Panc1 (cell line): ENCODE measurements at regions not wholly inside any gene's neighbourhood (a gene's known extent, or its start where the extent isn't known, plus 50 kb on each side); places are given as distances from the start of the nearest gene placed in this dataset.

Source experiments
- ATAC-seq: fragments of 200-7000 bp; cut with Tn5 transposase; 2 replicates; pipeline ENCODE4 v1.9.1; 2020; ENCODE audit warnings: mild to moderate bottlenecking, moderate library complexity
- BruUV-seq: library from RNA; stranded (reverse); fragments of 400-500 nt; replicated peaks from 2 replicates; lab custom pipeline; 2021; lab: Mats Ljungman, UMichigan
- CTCF ChIA-PET: fragments of 300-600 bp; sonication (Branson Sonifier 250); formaldehyde crosslinking; loops from one replicate; lab custom pipeline; 2022; ENCODE audit warnings: antibody characterized with exemption; lab: Charles Lee
- POLR2A ChIA-PET: fragments of 300-600 bp; sonication (Branson Sonifier 250); formaldehyde crosslinking; loops from one replicate; lab custom pipeline; 2022; ENCODE audit warnings: antibody characterized with exemption; lab: Charles Lee
- DNase-seq: peaks from one replicate; pipeline ENCODE4 v3.0.0-alpha.2; 2010; ENCODE audit warnings: low read depth, low spot score
- H3K27ac ChIP-seq: 2 replicates; pipeline ENCODE4 v1.5.1; 2011; ENCODE audit warnings: mild to moderate bottlenecking, low read length, inconsistent platforms
- H3K27me3 ChIP-seq: fragments of 200-500 bp; sonication (Bioruptor generic); 2 replicates; pipeline ENCODE4 v1.6.0; 2014; ENCODE audit warnings: low read length, inconsistent platforms; ENCODE audit not compliant: control insufficient read depth, insufficient read depth
- H3K36me3 ChIP-seq: fragments of 200-500 bp; sonication (Bioruptor generic); 2 replicates; pipeline ENCODE4 v1.5.1; 2014; ENCODE audit warnings: inconsistent platforms, mild to moderate bottlenecking, low read length, moderate library complexity; ENCODE audit not compliant: control insufficient read depth, insufficient read depth
- H3K4me1 ChIP-seq: 2 replicates; pipeline ENCODE4 v1.5.1; 2011; ENCODE audit warnings: inconsistent platforms, mild to moderate bottlenecking, low read length, moderate library complexity; ENCODE audit not compliant: control insufficient read depth, insufficient read depth
- H3K4me3 ChIP-seq, 2 experiments: 2 replicates each; pipeline ENCODE4 v1.5.1; 2011 to 2012; ENCODE audit warnings: low read depth in 2 of 2, low read length in 2 of 2, mild to moderate bottlenecking in 2 of 2, inconsistent platforms in 1 of 2, moderate library complexity in 1 of 2
- H3K9me3 ChIP-seq: fragments of 200-500 bp; sonication (Bioruptor generic); 2 replicates; pipeline ENCODE4 v1.5.1; 2014; ENCODE audit warnings: low read depth, mild to moderate bottlenecking, inconsistent platforms, low read length, moderate library complexity; ENCODE audit not compliant: control insufficient read depth, insufficient read depth
- POLR2AphosphoS5 ChIP-seq: IDR thresholded peaks from 2 replicates; pipeline ENCODE4 v1.6.1; 2012; ENCODE audit warnings: mild to moderate bottlenecking, low read depth, low read length, moderate library complexity
- SIN3A ChIP-seq: IDR thresholded peaks from 2 replicates; pipeline ENCODE4 v1.6.1; 2012; ENCODE audit warnings: low read depth, mild to moderate bottlenecking, low read length, moderate library complexity, borderline replicate concordance; ENCODE audit not compliant: insufficient read depth
- TCF7L2 ChIP-seq: IDR thresholded peaks from 2 replicates; pipeline ENCODE4 v1.6.1; 2011; ENCODE audit warnings: mild to moderate bottlenecking, low read depth, low read length, inconsistent platforms
- in situ Hi-C: cut with HindIII; loops from 2 replicates; pipeline ENCODE4 v1.10.0; 2016; ENCODE audit warnings: low sequenced_read_pairs, low pct_unique_long_range_greater_than_20kb
- intact Hi-C: fragments of 100-400 bp; cut with micrococcal nuclease; formaldehyde crosslinking; loops from one replicate; pipeline ENCODE4 v1.10.0; 2022; ENCODE audit not compliant: unreplicated experiment
- TF ChIP-seq, protein P1 (sequence below), 2 experiments: IDR thresholded peaks; 2 replicates each; pipeline ENCODE4 v1.6.1; 2011 to 2012; ENCODE audit warnings: low read depth in 2 of 2, control low read depth in 1 of 2, low read length in 1 of 2, mild to moderate bottlenecking in 1 of 2, moderate library complexity in 1 of 2; ENCODE audit not compliant: insufficient read depth in 1 of 2

DNA sequence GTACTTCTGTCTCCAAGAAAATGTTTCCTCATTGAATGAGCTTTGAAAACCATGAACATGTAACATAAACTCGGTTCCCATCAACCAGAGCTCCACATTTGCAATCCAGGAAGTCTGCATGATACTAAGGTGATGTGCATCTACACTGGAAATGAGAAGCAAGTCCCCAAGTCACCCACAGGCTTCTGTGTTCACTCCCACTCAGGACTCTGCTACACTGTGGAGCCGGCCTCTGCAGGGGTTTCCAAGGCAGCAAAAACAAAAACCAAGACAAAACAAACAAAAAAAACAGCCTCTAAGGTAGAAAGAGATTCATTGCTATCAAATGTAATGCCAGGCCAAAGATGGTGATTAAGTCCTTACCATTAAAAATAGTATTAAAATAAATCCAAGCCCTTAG is 593.7 kb downstream of the IRX1 start:
- DNase-seq (no peak), ATAC-seq (no peak)
- ChIA-PET POLR2A (no interaction called here), CTCF (no interaction called here)
- in situ Hi-C loops (no loop called here), intact Hi-C loops (no loop called here)
- H3K4me3 ChIP-seq = no peak overlapping the region
- no peak overlapping the region for H3K27ac ChIP-seq
- no peaks in the 10 kb centered on the region for H3K9me3 ChIP-seq
- H3K4me1 ChIP-seq = no peaks in the 10 kb centered on the region
- no peaks in the 10 kb centered on the region for H3K27me3 ChIP-seq
- H3K36me3 ChIP-seq = no peaks in the 10 kb centered on the region
- TF ChIP-seq POLR2AphosphoS5 (no peak), SIN3A (no peak), TCF7L2 (no peak)
- TF ChIP-seq, protein P1, sequence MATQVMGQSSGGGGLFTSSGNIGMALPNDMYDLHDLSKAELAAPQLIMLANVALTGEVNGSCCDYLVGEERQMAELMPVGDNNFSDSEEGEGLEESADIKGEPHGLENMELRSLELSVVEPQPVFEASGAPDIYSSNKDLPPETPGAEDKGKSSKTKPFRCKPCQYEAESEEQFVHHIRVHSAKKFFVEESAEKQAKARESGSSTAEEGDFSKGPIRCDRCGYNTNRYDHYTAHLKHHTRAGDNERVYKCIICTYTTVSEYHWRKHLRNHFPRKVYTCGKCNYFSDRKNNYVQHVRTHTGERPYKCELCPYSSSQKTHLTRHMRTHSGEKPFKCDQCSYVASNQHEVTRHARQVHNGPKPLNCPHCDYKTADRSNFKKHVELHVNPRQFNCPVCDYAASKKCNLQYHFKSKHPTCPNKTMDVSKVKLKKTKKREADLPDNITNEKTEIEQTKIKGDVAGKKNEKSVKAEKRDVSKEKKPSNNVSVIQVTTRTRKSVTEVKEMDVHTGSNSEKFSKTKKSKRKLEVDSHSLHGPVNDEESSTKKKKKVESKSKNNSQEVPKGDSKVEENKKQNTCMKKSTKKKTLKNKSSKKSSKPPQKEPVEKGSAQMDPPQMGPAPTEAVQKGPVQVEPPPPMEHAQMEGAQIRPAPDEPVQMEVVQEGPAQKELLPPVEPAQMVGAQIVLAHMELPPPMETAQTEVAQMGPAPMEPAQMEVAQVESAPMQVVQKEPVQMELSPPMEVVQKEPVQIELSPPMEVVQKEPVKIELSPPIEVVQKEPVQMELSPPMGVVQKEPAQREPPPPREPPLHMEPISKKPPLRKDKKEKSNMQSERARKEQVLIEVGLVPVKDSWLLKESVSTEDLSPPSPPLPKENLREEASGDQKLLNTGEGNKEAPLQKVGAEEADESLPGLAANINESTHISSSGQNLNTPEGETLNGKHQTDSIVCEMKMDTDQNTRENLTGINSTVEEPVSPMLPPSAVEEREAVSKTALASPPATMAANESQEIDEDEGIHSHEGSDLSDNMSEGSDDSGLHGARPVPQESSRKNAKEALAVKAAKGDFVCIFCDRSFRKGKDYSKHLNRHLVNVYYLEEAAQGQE (IDR thresholded peaks at IDR 0.05; ENCODE audit: insufficient read depth in 1 of 2, low read depth in 2 of 2, low read length in 1 of 2) = no peak
- no TSS peak for BruUV-seq

DNA sequence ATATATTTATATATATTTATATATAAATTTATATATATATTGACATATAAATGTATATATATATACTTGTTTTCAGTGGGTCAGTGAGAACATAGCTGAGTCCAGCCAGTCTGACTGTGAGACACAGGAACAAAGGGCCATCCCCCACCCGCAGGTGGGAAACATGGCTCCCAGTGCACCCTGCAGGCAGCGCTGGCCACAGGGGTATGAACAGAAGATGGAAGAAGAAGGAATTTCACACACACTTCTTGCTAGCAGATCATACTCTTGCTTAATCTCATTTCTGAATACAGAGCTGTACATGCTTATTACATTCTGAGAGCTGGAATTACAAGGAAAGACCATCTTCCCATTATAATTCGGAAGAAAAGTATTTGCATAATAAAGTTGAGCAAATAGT is 595.4 kb downstream of the IRX1 start:
- CTCF ChIA-PET = no interaction called here
- no TSS peak for BruUV-seq
- in situ Hi-C loops = no loop called here

More for the DNA sequence above, 595.4 kb downstream of the IRX1 start:
- H3K27me3 ChIP-seq = no peaks in the 10 kb centered on the region
- no peak overlapping the region for H3K27ac ChIP-seq
- no peaks in the 10 kb centered on the region for H3K4me1 ChIP-seq
- H3K4me3 ChIP-seq = no peak overlapping the region
- DNase-seq (no peak), ATAC-seq (no peak)
- POLR2A ChIA-PET = no interaction called here
- intact Hi-C loops = no loop called here
- no peak for TF ChIP-seq POLR2AphosphoS5
- TF ChIP-seq, protein P1 (IDR thresholded peaks at IDR 0.05; ENCODE audit: insufficient read depth in 1 of 2, low read depth in 2 of 2, low read length in 1 of 2) = no peak
- no peaks in the 10 kb centered on the region for H3K9me3 ChIP-seq
- H3K36me3 ChIP-seq = no peaks in the 10 kb centered on the region
